HG03342 (cell line): ENCODE measurements at regions not wholly inside any gene's neighbourhood (a gene's known extent, or its start where the extent isn't known, plus 50 kb on each side); places are given as distances from the start of the nearest gene placed in this dataset.

Source experiments
- ATAC-seq: cut with Tn5 transposase; IDR thresholded peaks from one replicate; pipeline ENCODE4 v1.9.1; 2021; ENCODE audit warnings: mild to moderate bottlenecking, moderate library complexity; ENCODE audit not compliant: unreplicated experiment

DNA sequence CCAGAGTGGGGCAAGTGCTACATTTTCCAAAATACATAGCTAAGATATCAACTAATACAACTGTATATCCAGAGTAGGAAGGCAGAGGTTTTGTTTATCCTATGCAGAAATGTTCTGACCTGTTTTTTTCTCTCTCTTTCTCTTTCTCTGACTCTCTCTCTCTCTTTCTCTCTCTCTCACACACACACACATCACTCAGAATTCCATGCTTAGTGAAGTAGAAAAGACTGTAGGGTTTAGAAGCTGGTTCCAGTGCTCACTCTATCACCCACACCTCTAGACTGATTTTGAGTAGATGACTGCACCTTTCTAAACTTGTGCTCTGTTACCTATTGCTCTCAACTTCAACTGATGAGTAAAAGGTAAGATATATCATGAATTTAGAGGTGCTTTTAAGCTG lies 356.7 kb downstream of the LRIG3 start:
- no peak for ATAC-seq

DNA sequence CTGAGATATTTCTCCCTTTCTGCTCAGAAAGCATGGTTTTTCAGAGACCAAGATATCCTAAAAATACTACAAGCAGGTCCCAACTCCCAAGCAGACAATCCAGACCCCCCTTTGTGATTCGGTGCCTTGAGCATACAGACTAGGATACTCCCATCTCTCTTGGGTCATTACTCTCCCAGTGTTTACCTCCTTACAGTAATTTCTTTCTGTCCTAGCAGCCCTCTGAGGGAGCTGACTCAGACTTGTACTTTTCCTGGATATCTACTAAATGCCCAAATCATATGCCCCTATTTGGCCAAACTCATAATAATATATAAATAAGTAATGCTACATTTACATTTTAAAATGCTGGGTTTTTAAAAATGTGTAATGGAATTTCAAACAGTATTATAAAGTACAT lies 355.6 kb downstream of the LRIG3 start:
- no peak for ATAC-seq

DNA sequence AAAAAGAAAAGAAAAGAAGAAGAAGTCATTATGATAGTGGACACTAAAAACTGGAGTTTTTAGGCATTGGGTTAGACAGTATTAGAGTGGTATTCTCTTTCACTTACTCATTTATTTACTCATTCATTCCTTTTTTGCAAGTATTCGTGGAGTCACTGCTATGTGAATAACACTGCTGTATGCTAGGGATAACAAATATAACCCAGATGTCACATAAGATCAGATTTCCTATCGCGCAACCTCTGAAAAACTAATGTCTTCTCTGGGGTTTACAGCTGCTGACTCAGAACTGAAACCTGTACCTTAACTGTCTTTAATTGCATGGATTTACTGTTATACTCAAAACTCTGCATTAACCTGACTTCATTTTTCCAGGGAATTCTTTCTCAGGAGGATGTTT lies 353.7 kb downstream of the LRIG3 start:
- ATAC-seq, result no peak

DNA sequence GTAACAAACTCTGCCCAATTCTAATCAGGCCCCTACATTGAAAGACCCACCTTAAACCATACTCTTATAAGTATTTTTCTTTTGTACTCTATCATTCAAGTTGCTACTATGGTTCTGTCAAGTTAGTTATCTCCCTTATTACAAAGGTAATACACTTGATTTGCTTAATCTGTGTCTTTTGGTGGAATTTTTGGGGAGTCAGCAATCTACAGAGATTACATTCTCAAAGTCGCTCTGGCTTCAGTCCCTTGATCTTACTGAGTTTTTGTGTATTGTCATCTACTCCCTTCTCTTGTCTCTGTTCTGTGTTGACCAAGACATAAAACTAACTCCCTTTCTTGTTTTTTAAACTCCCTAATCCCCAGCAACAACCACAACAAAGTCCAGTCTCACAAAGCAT lies 353.1 kb downstream of the LRIG3 start:
- no peak for ATAC-seq

DNA sequence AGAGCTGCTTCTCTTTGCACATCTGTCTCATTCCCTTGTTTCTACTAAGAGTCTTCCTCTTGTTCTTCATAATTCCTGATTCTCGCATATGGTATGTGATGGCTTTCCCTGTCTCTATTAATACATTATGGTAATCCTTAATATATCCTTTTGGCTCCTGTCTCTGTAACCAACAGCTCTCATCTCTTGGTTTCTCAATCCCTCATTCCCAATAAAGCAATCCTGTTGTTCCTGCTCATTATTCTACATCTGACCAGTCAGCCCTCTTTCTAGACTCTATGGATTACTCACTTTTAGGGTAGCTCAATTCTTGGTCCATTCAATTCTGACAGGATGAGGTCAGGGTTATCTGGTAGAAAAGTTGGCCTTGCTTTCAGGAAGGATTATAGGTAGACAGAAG lies 349.9 kb downstream of the LRIG3 start:
- no peak for ATAC-seq

DNA sequence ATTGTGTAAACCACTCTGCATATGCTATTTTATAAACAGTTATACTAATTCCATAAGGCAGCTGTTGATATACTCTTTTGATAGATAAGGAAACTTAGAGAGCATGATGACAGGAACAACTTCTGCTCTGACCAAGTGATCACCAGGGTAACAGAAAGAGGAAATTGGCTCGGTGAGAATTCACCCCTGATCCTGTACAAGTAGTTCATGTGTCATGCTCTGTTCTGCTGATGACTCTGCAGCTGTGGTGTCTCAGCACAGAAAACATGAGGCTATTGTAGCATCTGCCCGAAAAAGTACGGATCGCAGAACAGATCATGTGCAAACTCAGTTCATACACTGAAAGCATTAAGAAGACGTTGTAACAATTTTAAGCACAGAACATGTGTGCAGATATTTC lies 345.0 kb downstream of the LRIG3 start:
- ATAC-seq, result no peak

DNA sequence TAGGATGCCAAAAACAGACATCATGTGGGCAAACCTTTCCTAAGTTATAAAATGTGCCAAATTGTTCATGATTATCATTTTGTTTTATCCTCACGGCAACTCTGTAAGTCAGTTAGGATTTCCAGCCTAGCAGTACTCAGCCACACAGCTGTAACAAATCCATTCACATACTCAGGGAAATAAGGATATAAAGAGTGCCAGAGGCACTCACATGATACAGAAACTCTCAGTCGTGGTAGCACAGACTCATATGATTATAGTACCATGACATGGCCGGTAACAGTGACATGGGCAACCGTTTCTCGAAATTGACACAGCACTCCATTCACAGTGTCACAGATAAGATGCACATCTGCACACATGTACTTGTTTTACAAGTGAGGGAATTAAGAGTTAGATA lies 344.2 kb downstream of the LRIG3 start:
- no peak for ATAC-seq

DNA sequence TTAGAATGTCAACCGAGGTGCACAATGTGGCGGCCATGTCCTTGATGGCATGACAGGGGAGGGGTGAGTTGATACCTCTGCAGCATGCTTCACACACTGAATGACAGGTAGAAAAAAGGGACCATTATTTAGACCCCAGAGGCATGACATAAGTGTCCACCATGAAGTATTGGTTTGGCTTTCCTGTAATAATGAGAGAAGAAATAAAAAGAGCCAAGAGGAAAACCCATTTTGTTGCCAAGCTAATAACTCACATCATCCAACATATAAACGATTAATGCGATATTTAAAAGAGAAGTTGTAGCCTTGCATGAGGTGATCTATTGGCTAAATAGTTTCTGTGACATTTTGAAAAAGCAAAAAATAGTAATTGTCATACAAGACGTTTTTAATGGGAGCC lies 343.4 kb downstream of the LRIG3 start:
- no peak for ATAC-seq

DNA sequence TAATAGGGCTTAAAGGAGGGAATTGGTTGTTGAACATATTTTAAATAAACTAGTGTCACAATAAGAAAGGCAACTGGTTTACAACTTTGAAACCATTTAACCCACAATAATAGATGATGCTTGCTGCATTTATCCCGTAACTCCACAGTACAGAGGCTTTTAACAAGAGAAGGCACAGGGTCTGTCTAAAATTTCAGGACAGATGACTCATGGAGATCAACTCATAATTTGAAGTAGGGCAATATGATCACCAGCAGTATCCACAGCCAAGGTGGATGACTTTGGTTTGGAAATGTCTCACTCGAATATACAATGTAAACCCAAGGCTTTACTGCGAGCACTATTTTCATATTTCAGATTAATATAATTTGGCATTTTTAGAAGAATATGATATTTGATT lies 340.2 kb downstream of the LRIG3 start:
- ATAC-seq, result no peak

DNA sequence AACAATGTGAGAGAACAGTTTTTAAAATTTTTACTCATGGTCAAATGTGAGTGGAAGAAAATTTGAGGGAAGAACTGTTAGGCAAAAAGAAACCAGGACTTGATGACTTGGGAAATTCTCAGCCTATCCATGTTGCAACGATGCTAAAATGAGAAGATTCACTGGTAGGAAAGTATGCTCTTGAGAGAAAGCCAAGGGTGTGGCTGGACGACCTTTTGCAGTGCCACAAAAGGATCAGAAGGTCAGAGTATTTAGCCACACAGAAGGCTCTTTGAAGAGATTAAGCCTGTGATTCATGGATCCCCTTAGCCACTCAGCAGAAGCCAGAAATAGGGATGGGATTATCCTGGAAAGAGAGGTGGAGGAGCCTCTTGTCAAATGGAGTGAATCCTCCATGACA lies 336.8 kb downstream of the LRIG3 start:
- ATAC-seq, result no peak

DNA sequence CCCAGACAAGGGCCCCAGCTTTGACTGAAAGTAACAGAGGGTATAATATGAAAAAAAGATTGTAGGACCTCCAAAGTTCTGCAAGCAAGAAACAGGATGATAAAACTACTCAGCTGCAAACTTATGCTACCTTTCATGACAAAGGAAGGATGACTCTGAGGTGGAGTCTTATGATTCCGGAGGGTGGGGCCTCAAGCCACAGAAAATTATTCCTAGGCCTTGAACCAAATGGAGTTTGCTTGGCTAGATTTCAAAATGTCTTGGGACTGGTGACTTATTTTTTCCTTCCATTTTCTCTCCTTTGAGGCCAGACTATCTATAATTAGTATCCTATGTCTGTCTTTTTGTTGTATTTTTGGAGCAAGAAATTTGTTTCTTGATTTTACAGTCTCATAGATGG lies 336.4 kb downstream of the LRIG3 start:
- no peak for ATAC-seq

DNA sequence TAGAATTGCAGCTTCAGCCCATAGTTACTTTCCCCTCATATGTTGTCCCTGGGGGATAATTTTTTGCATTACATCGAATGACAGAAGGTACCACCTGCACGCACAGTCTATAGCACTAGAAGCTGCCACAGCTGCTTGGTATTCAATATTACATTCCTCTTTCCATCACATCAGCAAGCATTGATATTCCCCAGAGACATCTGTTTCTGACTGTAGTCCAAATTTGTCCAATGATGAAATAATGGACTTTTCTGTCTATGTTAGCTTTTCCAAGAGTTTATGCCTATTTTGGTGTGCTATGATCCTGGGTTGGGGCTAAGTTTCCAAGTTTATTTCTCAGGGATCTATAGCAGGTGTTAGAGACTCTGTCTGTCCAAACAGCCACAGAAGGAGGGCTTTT lies 335.4 kb downstream of the LRIG3 start:
- ATAC-seq, result no peak

DNA sequence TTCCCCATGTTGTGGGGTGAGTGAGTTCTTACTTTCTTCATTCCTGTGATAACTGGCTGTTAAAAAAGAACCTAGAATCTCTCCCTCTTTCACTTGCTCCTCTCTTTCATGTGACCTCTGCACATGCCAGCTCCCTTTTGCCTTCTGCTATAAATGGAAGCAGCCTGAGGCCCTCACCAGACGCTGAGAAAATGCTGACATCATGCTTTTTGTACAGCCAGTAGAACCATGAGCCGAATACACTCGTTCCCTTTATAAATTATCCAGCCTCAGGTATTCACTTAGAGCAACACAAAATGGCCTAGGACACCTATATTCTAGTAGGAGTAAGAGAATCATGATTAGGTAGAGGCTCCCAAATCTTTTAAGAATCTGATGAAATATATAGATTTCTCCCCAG lies 333.5 kb downstream of the LRIG3 start:
- ATAC-seq, result no peak

DNA sequence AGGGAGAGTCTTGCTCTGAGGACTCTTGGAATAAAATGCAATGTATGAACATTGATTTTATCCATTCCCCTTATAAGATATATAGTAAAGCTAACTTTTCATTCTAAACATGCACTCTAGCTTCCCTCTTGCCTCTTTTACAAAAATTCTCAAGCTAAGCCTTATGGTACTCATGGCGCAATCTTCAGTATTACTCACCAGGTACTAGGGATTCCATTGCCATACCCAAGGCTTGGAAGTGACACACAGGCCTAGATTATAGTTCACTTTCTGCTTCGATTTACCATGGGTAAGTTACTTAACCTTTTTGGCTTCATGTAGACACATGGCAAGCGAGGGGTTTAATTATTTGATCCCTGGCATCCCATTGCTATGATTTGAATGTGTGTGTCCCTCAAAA lies 331.5 kb downstream of the LRIG3 start:
- ATAC-seq, result no peak

DNA sequence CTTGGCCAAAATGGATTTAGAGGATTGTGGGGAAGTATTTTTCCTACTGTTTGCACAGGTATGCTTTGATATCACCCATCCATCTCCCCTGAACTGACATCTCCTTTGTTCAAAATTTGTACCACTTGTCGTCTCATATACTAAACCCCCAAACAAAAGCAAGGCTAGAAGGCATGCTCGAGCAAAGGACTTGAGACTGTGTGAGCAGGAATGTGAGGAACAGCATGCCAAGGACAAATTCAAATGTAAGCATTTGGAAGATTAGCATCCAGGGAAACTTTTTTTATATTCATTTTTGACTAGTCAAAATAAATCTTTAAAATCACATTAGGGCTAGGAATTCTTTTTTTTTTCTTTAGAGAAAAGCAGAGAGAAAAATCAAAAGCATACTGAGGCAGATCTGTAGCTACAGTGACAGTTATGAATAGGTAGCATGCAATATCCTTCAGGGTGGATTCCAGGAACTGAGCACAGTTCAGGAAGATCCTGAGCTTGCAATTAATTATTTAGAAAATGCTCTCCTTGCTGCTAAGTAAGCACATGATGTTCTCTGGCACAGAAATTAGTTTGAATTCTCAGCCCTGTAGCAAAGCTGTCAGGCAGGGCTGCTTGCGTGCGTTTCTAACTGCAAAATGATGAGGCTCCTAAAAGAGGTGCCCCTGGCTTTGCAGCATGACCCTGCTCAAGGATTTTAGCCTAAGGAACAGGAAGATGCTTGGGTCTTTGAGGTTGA lies 327.7 kb downstream of the LRIG3 start:
- no peak for ATAC-seq

DNA sequence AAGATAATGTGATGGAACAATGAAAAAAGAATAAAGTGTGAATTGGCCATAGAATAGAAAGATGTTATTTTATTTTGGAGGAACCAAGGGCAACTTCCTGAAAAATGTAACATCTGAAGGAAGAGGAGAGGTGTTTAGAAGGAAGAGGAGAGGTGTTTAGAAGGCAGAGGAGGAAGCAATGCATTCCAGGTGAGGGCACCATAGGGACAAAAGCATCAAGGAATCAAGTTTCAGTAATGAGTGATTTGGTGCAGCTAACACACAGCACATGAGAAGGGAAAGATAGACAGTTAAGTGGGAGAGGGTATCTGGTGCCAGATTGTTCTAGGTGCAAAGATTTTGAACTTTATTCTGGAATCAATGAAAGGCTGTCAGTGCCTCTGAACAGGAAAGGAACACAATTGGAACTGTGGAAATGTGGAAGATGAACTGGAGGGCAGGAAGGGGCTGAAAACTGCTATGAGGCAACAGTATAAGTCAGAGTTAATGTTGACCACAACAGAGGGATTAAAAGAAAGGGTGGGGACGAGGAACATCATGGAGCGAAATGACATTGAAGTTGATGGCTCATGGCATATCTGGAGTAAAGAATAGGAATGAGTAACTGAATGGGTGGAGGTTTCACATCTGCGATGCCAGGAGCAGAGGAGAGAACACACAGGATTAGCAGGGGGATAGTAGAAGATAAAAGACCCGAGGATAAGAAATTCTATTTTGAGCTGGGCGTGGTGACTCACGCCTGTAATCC lies 326.6 kb downstream of the LRIG3 start:
- no peak for ATAC-seq

DNA sequence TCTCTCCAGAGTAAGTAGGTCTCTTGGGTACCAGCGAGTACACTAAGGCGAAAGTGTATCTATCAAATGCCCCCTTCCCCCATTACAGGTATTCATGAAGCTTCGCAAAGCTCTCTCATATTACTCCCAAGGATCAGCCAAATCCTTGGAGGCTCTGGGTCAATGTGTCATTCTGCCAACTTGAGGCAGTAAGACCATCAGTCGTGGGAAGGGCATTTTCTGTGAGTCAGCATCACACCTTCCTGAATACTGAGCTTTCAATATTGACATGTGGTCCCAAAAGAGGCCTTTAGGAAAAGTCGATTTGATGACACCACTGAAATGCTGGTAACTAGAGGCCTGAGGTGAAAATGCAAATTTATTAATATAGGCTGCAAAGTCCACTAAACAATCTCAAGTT lies 323.9 kb downstream of the LRIG3 start:
- ATAC-seq, result no peak

DNA sequence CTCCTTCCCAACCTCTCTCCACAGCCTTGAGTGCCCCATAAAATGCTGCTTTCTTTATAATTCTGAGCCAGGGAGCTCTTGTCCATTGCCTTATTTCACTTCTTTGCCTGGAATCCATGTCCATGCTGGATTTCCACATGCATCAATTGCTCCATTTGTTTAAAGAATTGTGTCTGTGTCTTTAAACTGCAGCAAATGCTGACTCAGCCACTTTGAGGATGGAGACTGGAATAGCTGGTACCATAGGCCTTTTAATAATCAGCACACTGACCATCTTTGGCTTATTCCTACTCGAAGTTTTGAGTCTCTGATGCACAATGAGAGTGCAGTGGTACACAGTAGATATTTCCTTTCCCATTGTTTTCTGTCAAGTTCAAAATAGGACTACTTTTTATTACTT lies 318.8 kb downstream of the LRIG3 start:
- no peak for ATAC-seq

DNA sequence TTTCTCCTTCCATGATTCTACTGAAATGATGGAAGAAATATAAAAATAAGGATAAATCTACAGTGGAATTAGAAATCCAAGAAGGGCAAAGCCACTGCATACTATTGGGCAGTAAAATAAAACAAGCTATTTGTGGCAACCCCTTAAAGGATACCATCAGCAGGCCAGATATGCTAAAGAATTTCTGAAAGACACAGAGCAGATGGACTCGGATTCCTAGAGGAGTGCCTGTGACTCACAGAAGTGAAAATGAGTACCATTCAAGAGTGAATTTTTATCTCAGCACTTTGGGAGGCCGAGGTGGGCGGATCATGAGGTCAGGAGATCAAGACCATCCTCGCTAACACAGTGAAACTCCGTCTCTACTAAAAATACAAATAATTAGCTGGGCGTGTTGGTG lies 318.1 kb downstream of the LRIG3 start:
- no peak for ATAC-seq

DNA sequence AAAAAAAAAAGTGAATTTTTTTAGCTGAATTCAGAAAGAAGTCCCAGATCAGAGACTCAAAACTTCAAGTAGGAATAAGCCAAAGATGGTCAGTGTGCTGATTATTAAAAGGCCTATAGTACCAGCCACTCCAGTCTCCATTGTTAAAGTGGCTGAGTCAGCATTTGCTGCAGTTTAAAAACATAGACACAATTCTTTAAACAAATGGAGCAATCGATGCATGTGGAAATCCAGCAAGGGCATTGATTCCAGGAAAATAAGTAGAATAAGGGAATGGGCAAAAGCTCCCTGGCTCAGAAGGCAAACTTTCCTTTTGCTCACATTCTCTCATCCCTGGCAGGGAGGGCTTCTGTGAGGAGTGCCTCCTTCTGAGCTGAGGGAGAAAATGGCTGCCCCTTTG lies 317.6 kb downstream of the LRIG3 start:
- ATAC-seq, result no peak

DNA sequence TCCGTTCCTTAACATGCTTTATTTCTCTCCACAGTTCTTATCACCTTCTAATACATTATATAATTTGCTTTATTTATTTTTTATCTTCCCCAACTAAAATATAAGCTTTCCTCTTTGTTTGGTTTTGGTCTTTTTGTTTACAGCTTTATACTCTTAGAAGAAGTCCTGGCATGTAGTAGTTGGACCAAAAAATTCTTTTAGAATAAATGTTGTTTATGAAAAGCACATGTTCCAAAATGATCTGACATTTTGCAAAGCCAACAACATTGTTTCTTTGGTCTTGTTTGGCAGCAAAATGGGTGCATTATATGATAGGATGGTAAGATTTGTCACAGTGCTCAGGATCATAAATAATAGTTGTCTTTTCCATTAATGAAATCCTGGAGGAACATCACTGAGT lies 312.5 kb downstream of the LRIG3 start:
- ATAC-seq, result no peak

DNA sequence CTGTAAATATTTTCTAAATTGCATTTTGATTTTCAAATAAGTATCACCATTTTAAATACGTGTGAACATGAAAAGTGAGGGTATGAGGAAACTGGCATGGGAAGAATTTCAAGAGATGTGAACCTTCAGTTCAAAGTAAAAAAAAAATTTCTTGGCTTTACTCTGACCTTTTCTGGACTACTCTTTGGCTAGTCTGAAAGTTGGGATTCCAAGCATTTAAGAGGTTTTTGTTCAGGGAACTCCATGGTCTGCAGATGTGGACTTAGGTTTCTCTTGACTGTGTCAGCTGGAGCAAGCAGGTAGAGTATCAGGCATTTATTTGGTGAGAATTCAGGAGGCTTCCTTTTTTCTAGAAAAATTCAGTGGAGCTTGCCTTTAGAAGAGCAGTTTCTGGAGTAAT lies 311.6 kb downstream of the LRIG3 start:
- no peak for ATAC-seq

DNA sequence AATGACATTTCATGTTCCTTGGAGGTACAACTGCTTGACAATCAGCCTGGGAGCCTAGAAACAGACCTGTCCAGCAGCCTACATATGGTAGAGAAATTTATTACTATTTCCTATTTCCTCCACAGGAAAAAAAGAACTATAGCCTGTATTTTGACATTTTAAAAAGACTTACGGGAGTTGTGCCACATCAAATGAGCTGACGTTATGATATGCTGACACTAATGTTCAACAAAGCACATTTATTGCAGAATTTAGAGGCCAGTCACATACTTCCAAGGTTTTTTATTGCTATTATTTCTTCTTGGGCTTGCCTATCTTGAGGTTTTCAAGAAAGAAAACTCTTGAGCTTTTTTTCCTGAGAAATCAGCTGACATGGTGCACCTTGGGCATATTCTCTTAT lies 305.3 kb downstream of the LRIG3 start:
- no peak for ATAC-seq
